HG02642 (cell line): ENCODE measurements at regions not wholly inside any gene's neighbourhood (a gene's known extent, or its start where the extent isn't known, plus 50 kb on each side); places are given as distances from the start of the nearest gene placed in this dataset.

Source experiments
- ATAC-seq: cut with Tn5 transposase; IDR thresholded peaks from one replicate; pipeline ENCODE4 v1.9.1; 2021; ENCODE audit warnings: mild to moderate bottlenecking; ENCODE audit not compliant: unreplicated experiment, poor library complexity

DNA sequence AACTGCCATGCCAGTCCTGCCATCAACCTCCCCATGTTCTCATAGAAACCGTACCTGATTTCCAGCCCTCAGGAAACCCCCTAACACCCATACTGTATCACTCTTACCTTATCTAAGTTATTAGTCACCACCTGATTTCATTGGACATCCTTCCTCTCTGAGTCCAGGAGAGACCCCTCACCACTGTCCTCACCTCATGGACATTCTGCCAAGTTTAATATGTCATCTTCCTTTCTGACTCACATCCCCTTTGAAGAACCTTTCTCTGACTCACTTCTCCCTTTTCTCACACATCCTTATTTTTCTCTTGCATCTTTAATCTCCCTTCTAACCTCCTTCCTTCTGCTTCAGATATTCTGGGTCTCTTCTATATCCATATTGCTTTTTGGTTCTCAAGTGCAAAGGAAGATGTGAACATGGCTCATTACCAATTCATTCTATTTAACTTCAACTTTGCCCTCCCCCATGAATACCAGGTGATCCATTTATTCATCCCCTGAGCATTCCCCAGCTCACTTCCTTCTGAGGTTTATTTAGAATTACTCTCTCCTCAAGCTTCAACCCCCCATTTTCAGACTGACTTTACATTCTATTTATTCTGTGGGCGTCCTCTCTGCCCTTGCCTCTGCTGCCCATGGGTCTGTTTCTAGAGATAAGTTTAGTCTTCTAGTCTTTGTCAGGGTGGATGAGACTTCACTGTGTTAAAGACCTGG, 206.8 kb upstream of the ESRRG start:
- ATAC-seq, result no peak

DNA sequence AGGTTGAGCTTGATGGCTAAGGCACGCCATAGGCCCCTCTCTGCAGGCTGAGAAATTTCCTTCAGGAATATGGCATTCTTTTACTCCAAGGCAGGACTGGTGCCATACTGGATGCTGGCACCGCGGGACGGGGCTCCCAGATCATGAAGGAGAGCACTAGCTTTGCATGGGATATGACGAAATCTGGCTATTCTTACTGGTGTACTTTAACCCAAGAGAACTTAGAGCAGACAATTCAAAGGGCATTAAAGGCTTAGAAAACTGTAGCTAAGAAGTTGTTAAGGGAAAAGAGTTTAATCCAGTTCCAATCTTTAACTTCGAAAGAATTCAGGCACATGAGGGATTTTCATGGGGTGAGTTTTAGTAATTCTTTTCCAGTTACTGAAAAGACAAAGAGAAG, 204.4 kb upstream of the ESRRG start:
- ATAC-seq, result no peak

- ATAC-seq, result no peak
Observed at GRCh38 chr1:216926720-216927510, 203.7 kb upstream of the ESRRG start.

GRCh38 chr1:216925962-216926625, 202.9 kb upstream of the ESRRG start:
- no peak for ATAC-seq

- no peak for ATAC-seq
Observed at GRCh38 chr1:216924732-216925131, 201.5 kb upstream of the ESRRG start.

DNA sequence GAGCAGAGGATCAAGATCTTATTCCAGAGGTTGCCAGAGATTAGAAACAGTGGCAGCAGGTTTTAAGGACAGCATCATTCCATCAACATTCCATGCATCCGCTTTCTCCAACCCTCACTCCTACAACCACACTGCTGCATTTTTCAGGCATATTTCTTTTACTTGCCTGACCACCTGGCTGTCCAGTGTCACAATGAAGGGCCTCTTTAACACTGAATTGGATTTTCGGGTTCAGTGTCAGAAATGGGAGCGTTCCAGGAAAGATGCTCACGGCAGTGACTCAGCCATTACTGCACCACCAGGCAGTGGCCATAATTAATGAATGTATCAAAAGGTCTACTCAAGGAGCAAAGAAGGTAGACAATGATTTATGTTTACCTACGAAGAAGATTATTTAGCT, 200.4 kb upstream of the ESRRG start:
- no peak for ATAC-seq

GRCh38 chr1:216922406-216922805, 199.2 kb upstream of the ESRRG start:
- no peak for ATAC-seq

- no peak for ATAC-seq
Observed at GRCh38 chr1:216921866-216922265, 198.6 kb upstream of the ESRRG start.

GRCh38 chr1:216919060-216919970, 196.1 kb upstream of the ESRRG start:
- no peak for ATAC-seq

DNA sequence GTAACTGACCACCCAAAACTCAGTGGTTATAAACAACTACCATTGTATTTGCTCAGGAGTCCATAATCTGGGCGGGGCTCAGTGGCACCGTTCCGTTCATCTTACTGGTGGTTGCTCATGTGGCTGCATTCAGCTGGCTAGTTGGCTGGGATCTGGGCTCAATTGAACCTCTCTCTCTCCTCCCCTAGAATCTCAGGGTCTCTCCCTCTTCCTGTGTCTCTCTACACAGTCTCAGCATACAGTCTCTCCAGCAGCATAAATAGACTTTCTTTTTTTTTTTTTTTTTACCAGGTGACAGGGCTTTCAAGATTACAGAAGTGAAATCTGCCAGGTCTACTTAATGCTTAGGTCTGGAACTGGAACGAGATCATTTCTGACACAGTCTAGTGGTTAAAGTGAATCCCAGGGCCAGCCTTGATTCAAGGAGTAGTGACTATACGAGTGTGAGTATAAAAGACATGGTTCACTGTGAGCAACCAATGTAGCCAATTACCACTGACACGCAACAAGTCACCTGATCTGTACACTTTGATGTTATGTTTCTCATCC, 193.7 kb upstream of the ESRRG start:
- ATAC-seq, result no peak

DNA sequence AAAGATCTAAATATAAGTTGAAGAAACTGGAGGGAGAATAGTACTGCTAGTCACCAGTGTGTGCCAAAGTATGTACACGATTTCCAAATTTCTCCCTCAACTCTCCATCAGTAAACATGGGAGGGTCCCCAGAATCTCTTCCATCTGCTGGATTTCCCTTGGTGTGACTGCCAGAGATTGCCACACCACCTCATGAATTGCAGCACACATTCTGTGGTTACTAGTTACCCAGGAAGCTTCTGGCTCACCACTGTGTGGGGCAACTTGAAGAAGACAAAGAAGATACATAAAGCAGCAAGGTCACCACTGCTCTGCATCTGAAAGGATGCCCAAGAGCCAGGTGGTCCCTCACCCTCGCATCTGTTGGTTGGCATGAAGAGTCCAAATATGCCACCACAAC, 191.7 kb upstream of the ESRRG start:
- ATAC-seq, result no peak

DNA sequence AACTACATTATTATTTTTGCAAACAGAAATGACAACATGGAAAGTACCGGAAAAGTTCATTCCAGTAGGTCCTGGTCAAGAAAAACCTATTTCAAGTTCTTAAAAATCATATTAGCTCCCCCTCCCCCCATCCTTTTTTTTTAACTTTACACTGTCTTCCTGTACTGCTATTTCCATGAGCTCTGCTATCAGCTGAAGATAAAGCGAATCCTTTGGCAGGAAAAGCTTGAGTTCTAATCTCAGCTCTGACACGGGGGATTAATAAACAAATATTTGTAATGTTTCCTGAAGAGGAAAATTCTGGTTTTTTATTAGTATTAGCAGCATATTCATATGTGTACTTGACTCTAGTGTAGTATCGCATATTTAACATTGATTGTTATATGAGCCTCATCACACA, 190.7 kb upstream of the ESRRG start:
- no peak for ATAC-seq

- no peak for ATAC-seq
Observed at GRCh38 chr1:216910081-216910840, 187.0 kb upstream of the ESRRG start.

DNA sequence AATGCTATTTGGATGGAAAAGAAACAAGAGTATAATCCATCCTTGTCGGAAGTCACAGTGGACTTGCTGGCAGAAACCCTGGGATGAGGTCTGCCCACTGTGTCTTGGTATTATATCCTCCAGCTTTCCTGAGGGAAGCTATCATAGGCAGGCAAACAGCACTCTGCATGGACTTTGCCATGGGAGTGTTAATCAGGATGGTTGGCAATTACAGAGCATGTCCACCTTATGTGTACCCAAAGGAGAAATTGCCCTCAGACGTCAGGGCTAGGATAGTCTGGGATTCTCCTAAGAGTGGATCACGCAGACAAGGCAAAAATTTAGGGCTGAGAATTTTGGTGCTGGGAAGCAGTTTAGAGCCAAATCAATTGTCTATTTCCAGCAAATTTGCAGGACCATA, 184.9 kb upstream of the ESRRG start:
- ATAC-seq, result no peak

DNA sequence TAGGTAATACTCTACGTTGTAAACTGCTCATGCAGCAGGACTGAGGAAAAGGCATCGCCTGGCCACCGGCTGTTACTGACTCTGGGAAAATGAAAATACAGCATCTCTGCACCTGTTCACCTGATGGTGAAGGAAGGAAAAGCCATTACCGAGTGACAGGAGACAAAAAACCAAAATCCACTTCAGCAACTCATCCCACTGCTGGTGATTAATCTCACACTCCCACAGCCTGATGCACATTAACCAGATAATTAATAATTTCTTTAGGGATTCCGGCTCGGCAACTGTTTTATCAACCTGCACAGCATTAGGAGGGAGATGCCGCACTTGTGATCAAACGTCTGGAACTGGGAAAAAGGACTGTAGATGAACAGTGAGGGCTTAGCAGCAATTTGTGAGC, 183.9 kb upstream of the ESRRG start:
- no peak for ATAC-seq

DNA sequence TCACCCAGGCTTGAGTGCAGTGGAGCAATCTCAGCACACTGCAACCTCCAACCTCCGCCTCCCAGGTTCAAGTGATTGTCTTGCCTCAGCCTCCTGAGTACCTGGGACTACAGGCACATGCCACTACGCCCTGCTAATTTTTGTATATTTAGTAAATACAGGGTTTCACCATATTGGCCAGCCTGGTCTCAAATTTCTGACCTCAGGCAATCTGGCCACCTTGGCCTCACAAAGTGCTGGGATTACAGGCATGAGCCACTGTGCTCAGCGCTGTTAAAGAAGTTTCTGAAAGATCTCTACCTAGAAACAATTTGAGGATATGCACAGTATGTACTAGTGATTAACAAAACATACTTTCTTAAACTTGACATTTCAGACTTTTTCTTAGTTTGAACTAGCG, 182.6 kb upstream of the ESRRG start:
- ATAC-seq, result no peak

- no peak for ATAC-seq
Observed at GRCh38 chr1:216905137-216905536, 181.9 kb upstream of the ESRRG start.

- ATAC-seq, result no peak
Observed at GRCh38 chr1:216904471-216904870, 181.2 kb upstream of the ESRRG start.

DNA sequence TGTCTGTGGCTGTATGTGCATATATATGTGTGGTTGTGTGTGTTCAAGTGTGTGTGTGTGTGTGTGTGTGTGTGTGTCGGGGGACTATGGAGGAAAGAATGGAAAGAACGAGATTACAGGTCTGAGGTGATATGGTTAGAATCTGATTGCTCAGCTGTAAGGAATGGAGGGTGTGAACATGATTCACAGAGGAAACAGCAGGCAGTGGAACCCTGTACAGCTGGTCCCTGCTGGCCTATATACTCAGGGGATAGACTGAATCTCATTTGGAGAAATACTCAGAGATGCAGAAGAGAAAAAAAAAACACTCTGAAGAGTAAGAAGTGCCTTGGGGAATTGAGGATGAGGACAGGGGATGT, 180.1 kb upstream of the ESRRG start:
- no peak for ATAC-seq
